ENCODE measurements at regions not wholly inside any gene's neighbourhood (a gene's known extent, or its start where the extent isn't known, plus 50 kb on each side); places are given as distances from the start of the nearest gene placed in this dataset.

DNA sequence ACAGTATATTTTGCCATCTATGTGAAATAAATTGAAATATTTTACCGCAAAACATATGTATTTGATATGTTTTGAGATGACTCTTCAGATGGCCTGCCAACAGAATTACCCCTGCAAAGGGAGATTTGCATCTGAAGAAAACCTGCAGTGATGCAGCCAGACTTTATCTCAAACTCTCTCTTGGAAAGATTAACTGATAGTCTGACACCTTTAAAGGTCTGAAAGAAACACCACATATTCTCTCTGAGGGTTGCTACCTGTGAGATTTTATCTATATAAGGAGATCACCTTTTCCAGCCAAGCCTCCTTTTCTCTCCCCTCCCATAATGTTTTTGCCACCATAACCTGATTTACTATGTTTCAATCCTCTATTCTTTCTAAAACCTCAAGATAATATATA is 1106.3 kb upstream of the IGFBP7 start:
- no peak for DNase-seq (ENCODE audit: low read depth)
- no peak overlapping the region for H3K4me3 ChIP-seq (ENCODE audit: low read depth, low read length)
- no peak for TF ChIP-seq CTCF (conservative IDR thresholded peaks at IDR 0.05; ENCODE audit: low read depth, low read length)

DNA sequence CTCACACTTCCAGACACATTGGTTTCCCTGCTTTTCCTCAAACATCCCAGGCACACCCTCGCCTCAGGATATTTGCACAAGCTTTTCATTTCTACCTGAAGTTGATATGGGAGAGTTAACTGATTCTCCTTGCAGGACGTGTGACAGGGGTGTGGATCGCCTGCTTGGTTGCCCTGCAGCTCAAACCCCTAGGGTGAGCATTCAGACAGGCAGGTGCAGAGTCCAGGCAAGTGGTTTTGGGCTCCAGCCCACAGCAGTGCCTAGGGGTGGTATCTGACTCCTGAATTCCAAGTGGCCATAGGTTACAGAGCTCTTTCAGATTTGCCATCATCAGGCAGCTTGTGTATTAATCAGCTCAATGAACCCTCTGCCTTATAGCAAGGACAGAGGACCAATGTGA is 1104.2 kb upstream of the IGFBP7 start:
- no peak overlapping the region for H3K4me3 ChIP-seq (ENCODE audit: low read depth, low read length)
- no peak for TF ChIP-seq CTCF (conservative IDR thresholded peaks at IDR 0.05; ENCODE audit: low read depth, low read length)
- DNase-seq (ENCODE audit: low read depth), result no peak

DNA sequence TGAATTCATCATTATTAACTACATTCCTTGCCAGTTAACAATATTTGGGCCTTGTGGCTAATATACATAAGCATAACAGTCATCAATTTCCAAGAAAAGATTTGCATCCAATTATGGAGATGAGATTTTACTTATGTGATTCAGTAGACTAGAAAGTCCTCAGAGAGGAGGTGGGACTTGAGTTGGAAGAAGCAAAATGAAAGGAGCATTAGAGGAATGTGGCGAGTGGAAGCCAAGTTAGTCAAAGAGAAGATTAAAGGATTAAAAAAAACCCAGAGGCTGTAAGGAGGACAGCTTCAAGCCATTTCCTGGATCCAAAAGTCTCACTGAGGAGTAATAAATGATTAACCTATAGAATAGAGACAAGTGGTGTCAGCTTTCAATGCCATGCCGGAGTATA is 1099.4 kb upstream of the IGFBP7 start:
- DNase-seq (ENCODE audit: low read depth), result no peak
- TF ChIP-seq CTCF (conservative IDR thresholded peaks at IDR 0.05; ENCODE audit: low read depth, low read length), result no peak
- H3K4me3 ChIP-seq (ENCODE audit: low read depth, low read length), result no peak overlapping the region

GRCh38 chr4:58209001-58209400 is 1098.8 kb upstream of the IGFBP7 start:
- H3K4me3 ChIP-seq (ENCODE audit: low read depth, low read length), result no peak overlapping the region
- DNase-seq (ENCODE audit: low read depth), result no peak
- no peak for TF ChIP-seq CTCF (conservative IDR thresholded peaks at IDR 0.05; ENCODE audit: low read depth, low read length)

DNA sequence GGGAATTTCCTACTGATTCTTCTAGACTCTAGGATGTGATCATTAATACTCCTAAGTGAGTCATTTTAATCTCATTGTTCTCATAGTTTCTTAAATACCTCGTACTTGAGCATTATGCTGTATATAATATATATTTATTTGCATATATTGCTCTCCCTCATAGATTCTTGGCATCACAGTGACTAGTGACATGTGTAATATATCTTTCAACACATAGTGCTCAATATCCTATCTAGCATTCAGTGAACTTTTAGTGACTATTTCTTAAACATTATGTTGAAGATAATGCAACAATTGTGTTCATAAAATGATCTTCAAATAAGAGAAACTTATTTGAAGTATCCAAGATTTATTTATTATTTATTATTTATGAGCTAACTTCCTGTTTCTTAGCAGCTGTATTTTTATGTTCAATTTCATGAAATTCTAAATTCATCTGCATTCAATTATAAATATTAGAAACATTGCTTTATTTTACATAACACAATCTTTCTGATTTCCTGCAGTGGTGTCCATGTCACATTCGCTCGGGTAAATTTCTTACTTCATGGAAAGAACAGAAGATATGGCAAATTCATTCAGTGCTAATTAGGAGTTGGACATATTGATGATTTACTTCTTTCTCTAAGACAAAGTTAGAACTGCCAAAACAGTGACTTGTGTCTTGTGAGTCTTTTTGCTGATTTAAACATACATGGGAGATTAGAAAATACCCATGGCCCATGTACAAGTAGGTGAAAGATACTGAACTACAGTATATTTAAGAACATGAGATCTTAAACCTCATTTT is 1095.5 kb upstream of the IGFBP7 start:
- DNase-seq (ENCODE audit: low read depth), result no peak
- H3K4me3 ChIP-seq (ENCODE audit: low read depth, low read length), result no peak overlapping the region
- TF ChIP-seq CTCF (conservative IDR thresholded peaks at IDR 0.05; ENCODE audit: low read depth, low read length), result no peak

- no peak overlapping the region for H3K4me3 ChIP-seq (ENCODE audit: low read depth, low read length)
- DNase-seq (ENCODE audit: low read depth), result no peak
- no peak for TF ChIP-seq CTCF (conservative IDR thresholded peaks at IDR 0.05; ENCODE audit: low read depth, low read length)
Measured at GRCh38 chr4:58192217-58192616, 1082.0 kb upstream of the IGFBP7 start.

- no peak for TF ChIP-seq CTCF (conservative IDR thresholded peaks at IDR 0.05; ENCODE audit: low read depth, low read length)
- DNase-seq (ENCODE audit: low read depth), result no peak
- no peak overlapping the region for H3K4me3 ChIP-seq (ENCODE audit: low read depth, low read length)
Measured at GRCh38 chr4:58191109-58191508, 1080.9 kb upstream of the IGFBP7 start.
